Occipital lobe (tissue), 1 donor: ENCODE measurements at regions not wholly inside any gene's neighbourhood (a gene's known extent, or its start where the extent isn't known, plus 50 kb on each side); places are given as distances from the start of the nearest gene placed in this dataset.

Experiments
- DNase-seq: peaks from one replicate; lab custom pipeline; 2025; lab: John Stamatoyannopoulos, UW

GRCh38 chr12:94094700-94095099 lies 53.7 kb upstream of the PLXNC1 start:
- no peak for DNase-seq

- no peak for DNase-seq
Observed at GRCh38 chr12:94095618-94096017, 52.8 kb upstream of the PLXNC1 start.

DNA sequence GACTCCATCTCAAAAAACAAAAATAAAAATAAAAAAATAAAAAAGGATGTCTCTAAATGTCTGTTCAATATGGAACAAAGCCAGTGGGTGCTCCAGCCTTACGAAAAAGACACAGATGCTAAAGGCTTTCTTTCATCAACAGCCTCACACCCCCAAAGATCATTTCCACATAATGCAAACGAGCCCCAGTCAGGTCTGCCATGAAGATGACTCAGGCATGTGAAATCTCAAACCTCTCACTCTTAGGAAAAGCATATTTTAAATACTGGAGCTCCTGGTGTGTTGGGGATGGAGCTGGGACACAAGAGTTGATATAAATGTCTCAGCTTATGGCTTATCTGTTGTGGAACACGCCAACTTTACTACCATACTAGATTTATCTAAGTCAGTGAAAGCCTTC lies 49.9 kb upstream of the PLXNC1 start:
- DNase-seq, result no peak
